Mesendoderm (in vitro differentiated cells): ENCODE measurements at regions not wholly inside any gene's neighbourhood (a gene's known extent, or its start where the extent isn't known, plus 50 kb on each side); places are given as distances from the start of the nearest gene placed in this dataset.

Source experiments
- DNase-seq: peaks from one replicate; pipeline ENCODE4 v3.0.0; 2013
- H2AK5ac ChIP-seq: 2 replicates; pipeline ENCODE4 v1.6.1; 2013; ENCODE audit warnings: low read length, inconsistent platforms
- H2BK120ac ChIP-seq: 2 replicates; pipeline ENCODE4 v1.6.1; 2013; ENCODE audit warnings: low read depth, mild to moderate bottlenecking, low read length, moderate library complexity, mixed read lengths
- H2BK15ac ChIP-seq: replicated peaks from 2 replicates; pipeline ENCODE4 v1.6.1; 2013; ENCODE audit warnings: low read depth, mild to moderate bottlenecking, moderate library complexity
- H2BK5ac ChIP-seq: 2 replicates; pipeline ENCODE4 v1.6.1; 2013; ENCODE audit warnings: low read length, inconsistent platforms
- H3K18ac ChIP-seq: 2 replicates; pipeline ENCODE4 v1.6.1; 2013; ENCODE audit warnings: mild to moderate bottlenecking, low read length, mixed read lengths
- H3K23ac ChIP-seq: one replicate; pipeline ENCODE4 v1.6.1; 2013; ENCODE audit warnings: low read length
- H3K27ac ChIP-seq: 2 replicates; pipeline ENCODE4 v1.5.1; 2013; ENCODE audit warnings: low read depth, mild to moderate bottlenecking, inconsistent platforms, low read length, moderate library complexity
- H3K27me3 ChIP-seq: 2 replicates; pipeline ENCODE4 v1.6.1; 2013; ENCODE audit warnings: low read length, control low read depth, mild to moderate bottlenecking, inconsistent platforms; ENCODE audit not compliant: insufficient read depth, poor library complexity
- H3K36me3 ChIP-seq: 2 replicates; pipeline ENCODE4 v1.6.1; 2013; ENCODE audit warnings: low read length, inconsistent platforms; ENCODE audit not compliant: control insufficient read depth, insufficient read depth
- H3K4ac ChIP-seq: one replicate; pipeline ENCODE4 v1.6.1; 2013; ENCODE audit warnings: low read depth, mild to moderate bottlenecking, low read length, moderate library complexity
- H3K4me1 ChIP-seq: 2 replicates; pipeline ENCODE4 v1.6.1; 2013; ENCODE audit warnings: low read depth, low read length, inconsistent platforms; ENCODE audit not compliant: control insufficient read depth
- H3K4me2 ChIP-seq: 2 replicates; pipeline ENCODE4 v1.6.1; 2013; ENCODE audit warnings: low read length
- H3K4me3 ChIP-seq: 2 replicates; pipeline ENCODE4 v1.5.1; 2013; ENCODE audit warnings: mild to moderate bottlenecking, low read length
- H3K56ac ChIP-seq: one replicate; pipeline ENCODE4 v1.6.1; 2013; ENCODE audit warnings: low read length
- H3K79me1 ChIP-seq: 2 replicates; pipeline ENCODE4 v1.6.1; 2013; ENCODE audit warnings: low read length, inconsistent platforms
- H3K79me2 ChIP-seq: 2 replicates; pipeline ENCODE4 v1.6.1; 2013; ENCODE audit warnings: mild to moderate bottlenecking, low read length; ENCODE audit not compliant: control insufficient read depth, insufficient read depth
- H3K9ac ChIP-seq: 2 replicates; pipeline ENCODE4 v1.6.1; 2013; ENCODE audit warnings: low read length, inconsistent platforms
- H4K5ac ChIP-seq: one replicate; pipeline ENCODE4 v1.6.1; 2013; ENCODE audit warnings: low read length
- H4K8ac ChIP-seq: one replicate; pipeline ENCODE4 v1.6.1; 2013; ENCODE audit warnings: low read depth, mild to moderate bottlenecking, control low read depth, low read length, moderate library complexity
- WGBS: extraction: QIAGEN DNeasy Blood & Tissue Kit; methylation state at CpG from one replicate; pipeline ENCODE4 v1.1.7; 2013; ENCODE audit warnings: low lambda C conversion rate, missing lambda C conversion rate; ENCODE audit not compliant: insufficient coverage; ENCODE audit errors: extremely low coverage; 5-methylcytosine and 5-hydroxymethylcytosine counted together

DNA sequence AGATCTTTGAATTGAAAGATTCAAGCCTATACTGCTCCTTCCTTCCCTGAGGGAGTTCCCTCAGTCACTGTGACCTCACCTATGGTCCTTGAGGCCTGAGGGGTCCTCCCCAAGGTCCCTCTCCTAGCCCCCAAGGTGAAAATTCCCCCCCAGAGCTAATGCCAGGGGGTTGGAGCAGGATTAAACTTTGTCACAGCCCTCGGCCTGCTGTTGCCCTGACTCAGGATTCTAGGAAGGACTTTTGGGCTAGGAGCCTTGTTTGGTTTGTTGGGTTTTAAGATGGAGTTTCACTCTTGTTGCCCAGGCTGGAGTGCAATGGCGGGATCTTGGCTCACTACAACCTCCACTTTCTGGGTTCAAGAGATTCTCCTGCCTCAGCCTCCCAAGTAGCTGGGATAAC lies 123.2 kb downstream of the C5orf15 start:
- Histone ChIP-seq H3K79me1 (no peaks in the 10 kb centered on the region), H3K9ac (no peak overlapping the region), H3K79me2 (no peaks in the 10 kb centered on the region), H2BK120ac (no peak overlapping the region), H2BK15ac (no peak overlapping the region), H3K56ac (no peak overlapping the region), H3K4me2 (no peak overlapping the region), H3K4me3 (no peak overlapping the region), H3K4ac (no peak overlapping the region), H3K36me3 (no peaks in the 10 kb centered on the region), H3K23ac (no peak overlapping the region), H2AK5ac (no peak overlapping the region), H3K27ac (no peak overlapping the region), H4K8ac (no peak overlapping the region), H4K5ac (no peak overlapping the region), H3K4me1 (no peaks in the 10 kb centered on the region), H3K18ac (no peak overlapping the region), H3K27me3 (no peaks in the 10 kb centered on the region), H2BK5ac (no peak overlapping the region)
- no CpG with 5 or more reads among the region's 2 CpGs for WGBS
- DNase-seq: no peak

DNA sequence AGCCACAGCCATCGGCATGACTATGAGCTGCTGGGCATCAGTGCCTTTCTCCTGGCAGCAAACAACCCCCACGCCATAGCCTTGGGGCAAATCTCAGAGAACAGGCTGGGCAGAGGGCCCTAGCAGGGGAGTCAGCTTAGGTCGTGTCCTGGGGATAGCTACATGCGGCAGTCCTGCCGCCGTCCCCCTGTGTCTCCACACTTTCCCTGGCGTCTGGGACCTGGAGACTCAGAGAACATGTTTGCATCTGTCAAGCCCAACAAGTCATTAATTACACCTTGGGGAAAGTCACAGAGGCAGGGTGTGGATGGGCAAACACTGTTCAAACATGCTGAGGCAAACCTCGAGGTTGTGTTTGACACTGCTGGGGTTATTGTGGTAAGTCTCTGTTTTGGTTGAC lies 123.6 kb downstream of the C5orf15 start:
- Histone ChIP-seq H2BK120ac (no peak overlapping the region), H3K27me3 (no peaks in the 10 kb centered on the region), H2BK5ac (no peak overlapping the region), H3K18ac (no peak overlapping the region), H4K5ac (no peak overlapping the region), H3K79me2 (no peaks in the 10 kb centered on the region), H2AK5ac (no peak overlapping the region), H3K27ac (no peak overlapping the region), H3K4ac (no peak overlapping the region), H4K8ac (no peak overlapping the region), H3K56ac (no peak overlapping the region), H3K23ac (no peak overlapping the region), H3K9ac (no peak overlapping the region), H2BK15ac (no peak overlapping the region), H3K79me1 (no peaks in the 10 kb centered on the region), H3K4me3 (no peak overlapping the region), H3K36me3 (no peaks in the 10 kb centered on the region), H3K4me1 (no peaks in the 10 kb centered on the region), H3K4me2 (no peak overlapping the region)
- DNase-seq: no peak
- no CpG with 5 or more reads among the region's 8 CpGs for WGBS

DNA sequence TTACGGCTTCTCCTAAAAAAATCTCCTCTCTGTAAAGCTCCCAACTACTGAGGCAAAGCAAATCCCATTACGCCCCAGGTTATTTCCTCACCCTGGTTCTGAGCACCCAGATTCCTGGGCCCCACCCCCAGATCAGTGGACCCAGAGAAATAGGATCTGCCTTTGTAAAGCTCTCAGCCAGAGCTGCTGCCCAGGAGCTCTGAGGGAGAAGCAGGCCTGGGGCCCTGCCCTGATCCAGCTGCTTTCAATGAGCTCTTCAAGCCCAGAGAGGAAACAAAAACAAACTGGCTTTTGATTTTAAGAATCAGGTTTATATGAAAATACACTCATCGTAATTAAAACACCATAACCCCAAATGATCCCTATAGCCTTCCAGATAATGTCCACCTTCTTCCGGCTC lies 124.5 kb downstream of the C5orf15 start:
- WGBS: no CpG with 5 or more reads among the region's 4 CpGs
- Histone ChIP-seq H3K79me2 (no peaks in the 10 kb centered on the region), H3K4ac (no peak overlapping the region), H3K4me1 (no peaks in the 10 kb centered on the region), H2BK120ac (no peak overlapping the region), H3K36me3 (no peaks in the 10 kb centered on the region), H2BK5ac (no peak overlapping the region), H3K4me2 (no peak overlapping the region), H3K18ac (no peak overlapping the region), H4K8ac (no peak overlapping the region), H3K56ac (no peak overlapping the region), H3K27ac (no peak overlapping the region), H3K4me3 (no peak overlapping the region), H3K27me3 (no peaks in the 10 kb centered on the region), H3K23ac (no peak overlapping the region), H2BK15ac (no peak overlapping the region), H3K9ac (no peak overlapping the region), H4K5ac (no peak overlapping the region), H3K79me1 (no peaks in the 10 kb centered on the region), H2AK5ac (no peak overlapping the region)
- DNase-seq: no peak

DNA sequence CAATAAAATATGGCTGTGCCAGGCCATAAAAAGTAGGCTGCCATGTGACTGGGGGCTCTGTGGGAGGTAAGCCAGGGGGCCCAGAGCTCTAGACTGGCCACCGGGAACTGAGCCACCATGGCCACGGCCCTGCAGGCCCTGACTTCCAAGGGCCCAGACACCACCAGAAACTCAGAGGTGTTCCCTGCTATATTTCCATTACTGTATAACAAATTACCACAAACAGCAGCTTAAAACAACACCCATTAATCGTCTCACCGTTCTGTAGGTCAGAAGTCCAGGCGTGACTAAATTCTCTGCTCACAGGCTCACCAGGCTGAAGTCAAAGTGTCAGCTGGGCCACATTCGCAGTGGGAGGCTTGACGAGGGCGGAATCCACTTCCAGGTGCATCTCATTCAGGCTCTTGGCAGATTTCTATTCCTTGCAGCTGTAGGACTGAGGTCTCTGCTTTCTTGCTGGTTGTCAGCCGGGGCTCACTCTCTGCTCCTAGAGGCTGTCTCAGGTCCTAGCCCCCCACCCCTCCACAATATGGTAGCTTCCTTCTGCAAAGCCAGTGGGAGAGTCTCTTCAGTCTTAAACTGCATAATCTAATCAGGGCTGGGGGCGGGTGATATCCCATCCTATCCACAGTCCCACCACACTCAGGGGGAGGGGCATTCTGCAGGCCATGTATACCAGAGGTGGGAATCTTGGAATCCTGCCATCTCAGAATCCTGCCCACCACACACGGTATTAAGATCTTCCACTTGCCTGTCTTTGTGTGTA lies 125.4 kb downstream of the C5orf15 start:
- Histone ChIP-seq H2BK120ac (no peak overlapping the region), H2BK15ac (no peak overlapping the region), H3K56ac (no peak overlapping the region), H3K23ac (no peak overlapping the region), H3K18ac (no peak overlapping the region), H3K9ac (no peak overlapping the region), H3K4me1 (no peaks in the 10 kb centered on the region), H3K4ac (no peak overlapping the region), H3K4me2 (no peak overlapping the region), H4K8ac (no peak overlapping the region), H3K4me3 (no peak overlapping the region), H3K36me3 (no peaks in the 10 kb centered on the region), H2AK5ac (no peak overlapping the region), H3K79me2 (no peaks in the 10 kb centered on the region), H3K27me3 (no peaks in the 10 kb centered on the region), H3K27ac (no peak overlapping the region), H3K79me1 (no peaks in the 10 kb centered on the region), H4K5ac (no peak overlapping the region), H2BK5ac (no peak overlapping the region)
- peak; percentile 9 for DNase-seq
- WGBS: no CpG with 5 or more reads among the region's 11 CpGs

DNA sequence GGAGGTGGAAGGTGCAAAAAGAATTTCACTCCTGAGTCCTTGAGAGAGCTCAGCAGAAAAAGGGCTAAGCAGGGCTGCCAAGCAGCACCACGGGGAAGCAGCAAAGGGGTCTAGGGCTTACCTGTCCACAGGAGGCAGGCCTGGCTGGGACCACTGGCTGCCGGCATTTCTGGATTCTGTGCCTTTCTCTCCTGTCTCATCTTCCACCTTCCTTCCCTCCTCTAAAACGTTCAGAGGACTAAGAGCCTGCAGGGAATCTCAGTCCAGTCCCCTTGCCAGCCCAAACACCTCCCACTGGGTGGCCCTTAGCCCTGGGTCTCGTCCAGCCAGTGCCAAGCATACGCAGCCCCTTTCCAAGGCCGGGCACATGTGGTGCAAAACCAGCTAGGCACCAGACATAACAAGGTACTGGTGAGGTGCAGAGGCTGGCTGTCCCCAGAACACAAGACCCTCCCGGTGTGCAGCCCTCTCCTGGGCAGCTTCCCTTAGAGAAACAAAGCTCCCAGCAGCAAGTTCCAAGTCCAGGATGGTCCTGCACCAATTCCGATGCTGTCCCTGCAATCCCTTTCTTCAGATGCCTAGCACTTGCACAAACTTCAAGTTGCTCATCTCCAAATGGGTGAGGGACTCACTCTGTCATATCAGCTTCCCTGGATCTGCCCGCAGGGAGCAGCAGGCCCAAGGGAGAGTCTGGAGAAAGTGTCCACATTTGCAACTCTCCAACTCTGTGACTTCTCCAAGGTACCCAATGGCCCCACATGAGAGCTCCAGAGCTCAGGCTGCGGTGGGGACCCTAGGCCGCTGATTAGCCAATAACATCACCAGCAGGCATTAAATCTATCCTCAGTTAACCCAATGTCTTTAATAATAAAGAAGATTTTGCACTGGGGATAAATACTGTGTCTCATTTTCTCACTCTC lies 126.3 kb downstream of the C5orf15 start:
- WGBS: no CpG with 5 or more reads among the region's 11 CpGs
- no peaks in the 10 kb centered on the region for H3K36me3 ChIP-seq
- no peak overlapping the region for H3K4me2 ChIP-seq
- H3K79me1 ChIP-seq: no peaks in the 10 kb centered on the region
- DNase-seq: no peak
- H2BK15ac ChIP-seq: no peak overlapping the region
- H3K27me3 ChIP-seq: no peaks in the 10 kb centered on the region
- H2BK120ac ChIP-seq: no peak overlapping the region
- H4K8ac ChIP-seq: no peak overlapping the region
- H4K5ac ChIP-seq: no peak overlapping the region
- H3K9ac ChIP-seq: no peak overlapping the region
- H3K18ac ChIP-seq: no peak overlapping the region
- no peaks in the 10 kb centered on the region for H3K4me1 ChIP-seq
- no peak overlapping the region for H3K23ac ChIP-seq
- no peak overlapping the region for H2BK5ac ChIP-seq
- no peak overlapping the region for H3K4me3 ChIP-seq
- H2AK5ac ChIP-seq: no peak overlapping the region
- H3K4ac ChIP-seq: no peak overlapping the region
- H3K27ac ChIP-seq: no peak overlapping the region
- H3K79me2 ChIP-seq: no peaks in the 10 kb centered on the region
- H3K56ac ChIP-seq: no peak overlapping the region
